IMR-90 (cell line): ENCODE measurements at regions not wholly inside any gene's neighbourhood (a gene's known extent, or its start where the extent isn't known, plus 50 kb on each side); places are given as distances from the start of the nearest gene placed in this dataset.

Experiments
- ATAC-seq: fragments of 200-7000 bp; cut with Tn5 transposase; 2 replicates; pipeline ENCODE4 v1.9.1; 2020; ENCODE audit warnings: low read depth, mild to moderate bottlenecking, moderate library complexity
- BruUV-seq: library from RNA; stranded (reverse); fragments of 400-500 nt; replicated peaks from 2 replicates; lab custom pipeline; 2021; lab: Mats Ljungman, UMichigan
- CTCF ChIA-PET: fragments of 300-600 bp; formaldehyde crosslinking; extraction: SDS; loops from one replicate; lab custom pipeline; 2021; ENCODE audit warnings: antibody characterized with exemption; lab: Yijun Ruan, JAX
- POLR2A ChIA-PET: fragments of 300-600 bp; sonication (Branson Sonifier 250); formaldehyde crosslinking; loops from one replicate; lab custom pipeline; 2022; ENCODE audit warnings: antibody characterized with exemption; ENCODE audit not compliant: unreplicated experiment; lab: Charles Lee
- DNase-seq: peaks from one replicate; pipeline ENCODE4 v3.0.0; 2013
- H2AFZ ChIP-seq: replicated peaks from 2 replicates; pipeline ENCODE3; 2013; ENCODE audit warnings: low read length, mild to moderate bottlenecking; ENCODE audit not compliant: poor library complexity
- H2AK5ac ChIP-seq: 2 replicates; pipeline ENCODE4 v1.6.1; 2013; ENCODE audit warnings: low read depth, low read length, inconsistent platforms
- H2AK9ac ChIP-seq: replicated peaks from 2 replicates; pipeline ENCODE3; 2013; ENCODE audit warnings: mild to moderate bottlenecking, low read depth, low read length, moderate library complexity; ENCODE audit not compliant: poor library complexity
- H2BK120ac ChIP-seq: 2 replicates; pipeline ENCODE4 v1.6.1; 2013; ENCODE audit warnings: low read depth, low read length, inconsistent platforms
- H2BK15ac ChIP-seq: 3 replicates; pipeline ENCODE4 v1.6.1; 2013; ENCODE audit warnings: low read depth, low read length, inconsistent platforms
- H2BK20ac ChIP-seq: 2 replicates; pipeline ENCODE4 v1.6.1; 2013; ENCODE audit warnings: low read depth, mild to moderate bottlenecking, inconsistent platforms, low read length, moderate library complexity
- H2BK5ac ChIP-seq: 2 replicates; pipeline ENCODE4 v1.6.1; 2013; ENCODE audit warnings: mild to moderate bottlenecking, low read depth, low read length, inconsistent platforms; ENCODE audit not compliant: poor library complexity, severe bottlenecking
- H3K14ac ChIP-seq: replicated peaks from 2 replicates; pipeline ENCODE4 v1.6.1; 2013; ENCODE audit warnings: low read depth, low read length, inconsistent platforms
- H3K18ac ChIP-seq: 2 replicates; pipeline ENCODE4 v1.6.1; 2013; ENCODE audit warnings: low read depth, low read length, control low read depth
- H3K23ac ChIP-seq: 2 replicates; pipeline ENCODE4 v1.6.1; 2013; ENCODE audit warnings: low read depth, low read length, inconsistent platforms
- H3K27ac ChIP-seq: 2 replicates; pipeline ENCODE4 v1.5.1; 2013; ENCODE audit warnings: mild to moderate bottlenecking, control low read depth, low read length; ENCODE audit not compliant: insufficient read depth
- H3K27me3 ChIP-seq: 2 replicates; pipeline ENCODE4 v1.6.1; 2013; ENCODE audit warnings: low read length; ENCODE audit not compliant: control insufficient read depth, insufficient read depth
- H3K36me3 ChIP-seq: 2 replicates; pipeline ENCODE4 v1.6.1; 2013; ENCODE audit warnings: low read length, mixed read lengths; ENCODE audit not compliant: control insufficient read depth, insufficient read depth
- H3K4ac ChIP-seq: 2 replicates; pipeline ENCODE4 v1.6.1; 2013; ENCODE audit warnings: low read depth, low read length, inconsistent platforms
- H3K4me1 ChIP-seq: 2 replicates; pipeline ENCODE4 v1.6.1; 2013; ENCODE audit warnings: low read length, mixed read lengths; ENCODE audit not compliant: control insufficient read depth, insufficient read depth
- H3K4me2 ChIP-seq: 2 replicates; pipeline ENCODE4 v1.6.1; 2013; ENCODE audit warnings: low read depth, mild to moderate bottlenecking, control low read depth, low read length, moderate library complexity
- H3K4me3 ChIP-seq: 2 replicates; pipeline ENCODE4 v1.5.1; 2013; ENCODE audit warnings: low read depth, mild to moderate bottlenecking, control low read depth, low read length, moderate library complexity; ENCODE audit not compliant: insufficient read depth
- H3K56ac ChIP-seq: 2 replicates; pipeline ENCODE4 v1.6.1; 2013; ENCODE audit warnings: low read length, inconsistent platforms; ENCODE audit not compliant: insufficient read depth; ENCODE audit errors: extremely low read depth
- H3K79me1 ChIP-seq, 2 experiments: 2 replicates each; pipeline ENCODE4 v1.6.1; 2013; ENCODE audit warnings: low read length in 2 of 2, inconsistent platforms in 1 of 2, low read depth in 1 of 2
- H3K9ac ChIP-seq: 2 replicates; pipeline ENCODE4 v1.6.1; 2013; ENCODE audit warnings: low read depth, low read length, control low read depth
- H3K9me1 ChIP-seq: 2 replicates; pipeline ENCODE4 v1.6.1; 2013; ENCODE audit warnings: low read length, inconsistent platforms; ENCODE audit not compliant: insufficient read depth
- H3K9me3 ChIP-seq: 2 replicates; pipeline ENCODE4 v1.6.1; 2013; ENCODE audit warnings: low read length; ENCODE audit not compliant: control insufficient read depth, insufficient read depth
- H4K20me1 ChIP-seq: 2 replicates; pipeline ENCODE4 v1.6.1; 2013; ENCODE audit warnings: low read length, inconsistent platforms; ENCODE audit not compliant: insufficient read depth
- H4K5ac ChIP-seq: 2 replicates; pipeline ENCODE4 v1.6.1; 2013; ENCODE audit warnings: mild to moderate bottlenecking, low read depth, low read length, control low read depth
- H4K8ac ChIP-seq, 2 experiments: 2 replicates each; pipeline ENCODE4 v1.6.1; 2013; ENCODE audit warnings: low read depth in 2 of 2, low read length in 2 of 2, control low read depth in 1 of 2, inconsistent platforms in 1 of 2
- H4K91ac ChIP-seq: 2 replicates; pipeline ENCODE4 v1.6.1; 2013; ENCODE audit warnings: low read depth, low read length, inconsistent platforms; ENCODE audit not compliant: insufficient read depth
- BHLHE40 ChIP-seq: fragments of 150-350 bp; IDR thresholded peaks from 2 replicates; pipeline ENCODE4 v1.6.1; 2016; ENCODE audit warnings: mild to moderate bottlenecking, low read depth, low read length
- CEBPB ChIP-seq: IDR thresholded peaks from 2 replicates; pipeline ENCODE4 v1.6.1; 2012; ENCODE audit warnings: low read depth, low read length, improper control_type of control experiment
- CHD1 ChIP-seq: IDR thresholded peaks from 2 replicates; pipeline ENCODE4 v1.6.1; 2012; ENCODE audit warnings: low read depth, low read length, improper control_type of control experiment
- FOS ChIP-seq: fragments of 150-350 bp; IDR thresholded peaks from 2 replicates; pipeline ENCODE4 v1.6.1; 2016; ENCODE audit warnings: low read depth, low read length
- MAFK ChIP-seq: IDR thresholded peaks from 2 replicates; pipeline ENCODE4 v1.6.1; 2012; ENCODE audit warnings: low read depth, low read length, improper control_type of control experiment
- MAZ ChIP-seq: IDR thresholded peaks from 2 replicates; pipeline ENCODE4 v1.6.1; 2012; ENCODE audit warnings: low read depth, mild to moderate bottlenecking, low read length, improper control_type of control experiment, moderate library complexity, borderline replicate concordance
- MXI1 ChIP-seq: IDR thresholded peaks from 2 replicates; pipeline ENCODE4 v1.6.1; 2012; ENCODE audit warnings: low read depth, mild to moderate bottlenecking, low read length, moderate library complexity, borderline replicate concordance
- NFE2L2 ChIP-seq: fragments of 150-350 bp; IDR thresholded peaks from 2 replicates; pipeline ENCODE4 v1.6.1; 2016; ENCODE audit warnings: low read depth, mild to moderate bottlenecking, low read length
- POLR2A ChIP-seq: IDR thresholded peaks from 2 replicates; pipeline ENCODE4 v1.6.1; 2012; ENCODE audit warnings: mild to moderate bottlenecking, low read depth, low read length
- RAD21 ChIP-seq: IDR thresholded peaks from 2 replicates; pipeline ENCODE4 v1.6.1; 2012; ENCODE audit warnings: low read length, improper control_type of control experiment
- RCOR1 ChIP-seq: IDR thresholded peaks from 2 replicates; pipeline ENCODE4 v1.6.1; 2012; ENCODE audit warnings: mild to moderate bottlenecking, low read length, improper control_type of control experiment; ENCODE audit not compliant: insufficient replicate concordance
- RFX5 ChIP-seq: IDR thresholded peaks from 2 replicates; pipeline ENCODE4 v1.8.0; 2012; ENCODE audit warnings: low read depth, mild to moderate bottlenecking, low read length, moderate library complexity
- SMC3 ChIP-seq: fragments of 150-350 bp; IDR thresholded peaks from 2 replicates; pipeline ENCODE4 v1.6.1; 2016; ENCODE audit warnings: low read depth, mild to moderate bottlenecking, antibody characterized with exemption, low read length, moderate library complexity
- WGBS, 2 experiments: methylation state at CpG; one replicate each; pipeline versions ENCODE4 v1.1.5 to v1.1.7; 2013; ENCODE audit warnings: missing lambda C conversion rate in 2 of 2; ENCODE audit not compliant: insufficient read length in 1 of 2; ENCODE audit errors: extremely low coverage in 2 of 2; 5-methylcytosine and 5-hydroxymethylcytosine counted together
- dilution Hi-C: fragments of 300-500 bp; cut with HindIII; formaldehyde crosslinking; loops from one replicate; pipeline ENCODE4 v1.14.3; 2018; ENCODE audit warnings: low sequenced_read_pairs; ENCODE audit not compliant: unreplicated experiment
- in situ Hi-C: fragments of 300-500 bp; cut with MboI; formaldehyde crosslinking; loops from 3 replicates; pipeline ENCODE4 v1.14.3; 2019; ENCODE audit warnings: low sequenced_read_pairs, inconsistent platforms, mixed read lengths
- intact Hi-C: fragments of 100-400 bp; cut with micrococcal nuclease; formaldehyde crosslinking; loops from 2 replicates; pipeline ENCODE4 v1.10.0; 2022
- TF ChIP-seq, protein P1 (sequence below): fragments of 150-350 bp; IDR thresholded peaks from 2 replicates; pipeline ENCODE4 v1.6.1; 2016; ENCODE audit warnings: low read depth, mild to moderate bottlenecking, low read length, moderate library complexity, borderline replicate concordance
- TF ChIP-seq, protein P2 (sequence below): conservative IDR thresholded peaks from 2 replicates; pipeline ENCODE4 v1.5.1; 2012; ENCODE audit warnings: mild to moderate bottlenecking, low read depth, low read length, improper control_type of control experiment
- TF ChIP-seq, protein P3 (sequence below): fragments of 150-350 bp; IDR thresholded peaks from 2 replicates; pipeline ENCODE4 v1.6.1; 2017; ENCODE audit warnings: mild to moderate bottlenecking, antibody characterized with exemption, low read length, low read depth

DNA sequence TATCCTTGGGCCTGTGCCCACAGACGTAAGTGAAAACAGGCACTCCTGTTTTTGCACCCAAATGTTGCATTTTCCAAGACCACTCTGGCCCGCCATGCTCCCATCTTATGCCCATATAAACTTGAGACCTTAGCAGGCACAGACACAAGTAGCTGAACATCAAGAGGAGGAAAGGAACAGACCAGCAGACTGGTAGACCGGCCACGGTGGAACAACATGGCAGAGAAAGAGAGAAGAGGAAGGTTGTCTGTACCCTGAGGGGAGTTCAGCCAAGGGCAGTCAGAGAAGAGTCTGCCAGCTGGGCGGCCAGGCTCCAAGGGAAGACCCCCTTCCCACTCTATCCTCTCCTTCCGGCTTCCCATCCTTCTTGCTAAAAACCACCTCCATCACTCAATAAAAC is 85.3 kb downstream of the GPR37 start:
- no peak overlapping the region for H2BK5ac ChIP-seq
- H3K4ac ChIP-seq: no peak overlapping the region
- H2BK120ac ChIP-seq: no peak overlapping the region
- ChIA-PET POLR2A (no interaction called here), CTCF (no interaction called here)
- H3K36me3 ChIP-seq: no peaks in the 10 kb centered on the region
- H4K5ac ChIP-seq: no peak overlapping the region
- no peak overlapping the region for H4K91ac ChIP-seq
- no TSS peak for BruUV-seq
- H2BK20ac ChIP-seq: no peak overlapping the region
- H3K4me3 ChIP-seq: no peak overlapping the region
- H3K4me1 ChIP-seq: no peaks in the 10 kb centered on the region
- no peak for TF ChIP-seq SMC3
- TF ChIP-seq MAZ: no peak
- TF ChIP-seq RCOR1: no peak
- TF ChIP-seq CHD1: no peak
- no peak for TF ChIP-seq CEBPB
- no peak for TF ChIP-seq FOS
- no peak for TF ChIP-seq BHLHE40
- no peak for TF ChIP-seq NFE2L2
- no peak for TF ChIP-seq MXI1
- no peak for TF ChIP-seq RFX5
- no peak for TF ChIP-seq RAD21
- TF ChIP-seq, protein P1, sequence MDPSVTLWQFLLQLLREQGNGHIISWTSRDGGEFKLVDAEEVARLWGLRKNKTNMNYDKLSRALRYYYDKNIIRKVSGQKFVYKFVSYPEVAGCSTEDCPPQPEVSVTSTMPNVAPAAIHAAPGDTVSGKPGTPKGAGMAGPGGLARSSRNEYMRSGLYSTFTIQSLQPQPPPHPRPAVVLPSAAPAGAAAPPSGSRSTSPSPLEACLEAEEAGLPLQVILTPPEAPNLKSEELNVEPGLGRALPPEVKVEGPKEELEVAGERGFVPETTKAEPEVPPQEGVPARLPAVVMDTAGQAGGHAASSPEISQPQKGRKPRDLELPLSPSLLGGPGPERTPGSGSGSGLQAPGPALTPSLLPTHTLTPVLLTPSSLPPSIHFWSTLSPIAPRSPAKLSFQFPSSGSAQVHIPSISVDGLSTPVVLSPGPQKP: no peak
- no peak for TF ChIP-seq POLR2A
- TF ChIP-seq MAFK: no peak
- TF ChIP-seq, protein P2, sequence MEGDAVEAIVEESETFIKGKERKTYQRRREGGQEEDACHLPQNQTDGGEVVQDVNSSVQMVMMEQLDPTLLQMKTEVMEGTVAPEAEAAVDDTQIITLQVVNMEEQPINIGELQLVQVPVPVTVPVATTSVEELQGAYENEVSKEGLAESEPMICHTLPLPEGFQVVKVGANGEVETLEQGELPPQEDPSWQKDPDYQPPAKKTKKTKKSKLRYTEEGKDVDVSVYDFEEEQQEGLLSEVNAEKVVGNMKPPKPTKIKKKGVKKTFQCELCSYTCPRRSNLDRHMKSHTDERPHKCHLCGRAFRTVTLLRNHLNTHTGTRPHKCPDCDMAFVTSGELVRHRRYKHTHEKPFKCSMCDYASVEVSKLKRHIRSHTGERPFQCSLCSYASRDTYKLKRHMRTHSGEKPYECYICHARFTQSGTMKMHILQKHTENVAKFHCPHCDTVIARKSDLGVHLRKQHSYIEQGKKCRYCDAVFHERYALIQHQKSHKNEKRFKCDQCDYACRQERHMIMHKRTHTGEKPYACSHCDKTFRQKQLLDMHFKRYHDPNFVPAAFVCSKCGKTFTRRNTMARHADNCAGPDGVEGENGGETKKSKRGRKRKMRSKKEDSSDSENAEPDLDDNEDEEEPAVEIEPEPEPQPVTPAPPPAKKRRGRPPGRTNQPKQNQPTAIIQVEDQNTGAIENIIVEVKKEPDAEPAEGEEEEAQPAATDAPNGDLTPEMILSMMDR: no peak
- TF ChIP-seq, protein P3, sequence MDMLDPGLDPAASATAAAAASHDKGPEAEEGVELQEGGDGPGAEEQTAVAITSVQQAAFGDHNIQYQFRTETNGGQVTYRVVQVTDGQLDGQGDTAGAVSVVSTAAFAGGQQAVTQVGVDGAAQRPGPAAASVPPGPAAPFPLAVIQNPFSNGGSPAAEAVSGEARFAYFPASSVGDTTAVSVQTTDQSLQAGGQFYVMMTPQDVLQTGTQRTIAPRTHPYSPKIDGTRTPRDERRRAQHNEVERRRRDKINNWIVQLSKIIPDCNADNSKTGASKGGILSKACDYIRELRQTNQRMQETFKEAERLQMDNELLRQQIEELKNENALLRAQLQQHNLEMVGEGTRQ: no peak
- no peak overlapping the region for H3K23ac ChIP-seq
- no peak overlapping the region for H3K27ac ChIP-seq
- H3K4me2 ChIP-seq: no peak overlapping the region
- H3K14ac ChIP-seq: no peak overlapping the region
- no peak overlapping the region for H2AFZ ChIP-seq
- intact Hi-C loops: no loop called here
- H2BK15ac ChIP-seq: no peak overlapping the region
- no peak for ATAC-seq
- H3K9ac ChIP-seq: no peak overlapping the region
- H2AK9ac ChIP-seq: no peak overlapping the region
- DNase-seq: no peak
- no peak overlapping the region for H3K18ac ChIP-seq
- H3K79me1 ChIP-seq: no peaks in the 10 kb centered on the region
- H3K27me3 ChIP-seq: no peaks in the 10 kb centered on the region
- no peaks in the 10 kb centered on the region for H4K20me1 ChIP-seq
- H3K9me1 ChIP-seq: no peaks in the 10 kb centered on the region
- H2AK5ac ChIP-seq: no peak overlapping the region
- H4K8ac ChIP-seq: no peak overlapping the region
- in situ Hi-C loops: no loop called here
- dilution Hi-C loops: no loop called here
- H3K9me3 ChIP-seq: no peaks in the 10 kb centered on the region
- WGBS, 2 experiments: no CpG with 5 or more reads among the region's 6 CpGs
- H3K56ac ChIP-seq: no peak overlapping the region
